NB4 (cell line): ENCODE measurements at regions not wholly inside any gene's neighbourhood (a gene's known extent, or its start where the extent isn't known, plus 50 kb on each side); places are given as distances from the start of the nearest gene placed in this dataset.

Experiments used
- CTCF ChIP-seq: IDR thresholded peaks from one replicate; pipeline ENCODE4 v1.5.1; 2012; ENCODE audit warnings: low read depth, low read length
- MAX ChIP-seq: IDR thresholded peaks from 2 replicates; pipeline ENCODE4 v1.6.1; 2011; ENCODE audit warnings: low read depth, low read length
- MYC ChIP-seq: IDR thresholded peaks from 2 replicates; pipeline ENCODE4 v1.6.1; 2011; ENCODE audit warnings: low read depth, low read length
- POLR2A ChIP-seq: IDR thresholded peaks from 2 replicates; pipeline ENCODE4 v1.6.1; 2011; ENCODE audit warnings: mild to moderate bottlenecking; ENCODE audit not compliant: insufficient read length; ENCODE audit errors: extremely low read depth

- TF ChIP-seq MAX (no peak), CTCF (no peak), POLR2A (no peak), MYC (no peak)
These were observed 427.8 kb upstream of the MCTP2 start for GRCh38 chr15:93803421-93804152.
